ENCODE measurements at regions not wholly inside any gene's neighbourhood (a gene's known extent, or its start where the extent isn't known, plus 50 kb on each side); places are given as distances from the start of the nearest gene placed in this dataset.
"Not testable (repeated sequence)": the region's sequence is repeated elsewhere in the genome, so short reads cannot be mapped to it uniquely, and the experiment has no call there.

DNA sequence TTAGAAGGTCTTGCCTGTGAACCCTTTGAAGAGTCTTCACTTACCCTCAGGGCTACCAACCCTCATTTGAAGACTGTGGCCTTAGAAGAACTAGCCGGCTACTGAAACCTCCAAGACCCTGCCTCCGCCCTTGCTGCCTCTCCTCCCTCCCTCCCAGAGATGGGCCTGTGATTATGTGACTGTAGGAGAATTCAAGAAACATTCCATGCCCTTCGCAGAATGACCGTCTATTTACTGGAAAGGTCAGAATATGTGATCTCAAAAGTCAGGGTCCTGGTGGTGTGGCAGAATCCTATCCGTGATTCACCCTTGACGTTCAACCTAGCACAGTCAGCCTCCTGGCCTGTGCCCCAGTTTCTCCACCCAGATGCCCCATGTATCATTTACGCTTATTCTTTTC, 109.6 kb downstream of the CTNND1 start:
- DNase-seq, result no peak

DNA sequence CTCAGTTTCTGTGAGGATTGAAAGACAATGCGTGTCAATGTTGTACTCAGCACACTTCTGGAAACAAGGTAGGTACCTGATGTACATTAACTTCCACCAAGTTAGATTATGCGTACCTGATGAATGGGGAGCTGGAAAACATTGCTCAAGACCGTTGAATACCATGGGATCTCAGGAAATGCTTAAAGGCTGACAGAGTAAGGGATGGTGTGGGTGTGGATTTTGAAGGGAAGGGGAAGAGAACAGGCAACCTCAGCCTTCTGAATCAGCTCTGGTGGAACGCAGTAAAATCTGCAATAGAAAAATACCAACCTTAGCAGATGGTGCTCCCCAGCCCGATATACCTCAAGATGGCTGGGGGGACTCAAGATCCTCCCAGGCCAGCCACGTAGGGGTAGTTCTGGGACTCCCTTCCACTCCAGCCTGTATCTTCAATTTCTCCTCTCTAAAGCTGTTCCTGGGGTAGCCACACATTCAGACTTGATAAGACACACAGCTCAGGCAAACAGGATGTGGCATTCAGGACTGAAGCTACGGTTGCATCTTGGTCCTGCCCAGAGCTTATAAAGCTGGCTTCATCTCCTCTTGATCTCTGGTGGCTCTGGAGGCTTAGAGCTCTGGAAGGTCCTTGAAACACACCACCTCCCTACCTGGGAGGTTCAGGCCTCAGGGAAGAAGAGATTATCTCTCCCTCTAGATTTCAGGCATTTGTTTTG, 111.8 kb downstream of the CTNND1 start:
- no peak for DNase-seq

DNA sequence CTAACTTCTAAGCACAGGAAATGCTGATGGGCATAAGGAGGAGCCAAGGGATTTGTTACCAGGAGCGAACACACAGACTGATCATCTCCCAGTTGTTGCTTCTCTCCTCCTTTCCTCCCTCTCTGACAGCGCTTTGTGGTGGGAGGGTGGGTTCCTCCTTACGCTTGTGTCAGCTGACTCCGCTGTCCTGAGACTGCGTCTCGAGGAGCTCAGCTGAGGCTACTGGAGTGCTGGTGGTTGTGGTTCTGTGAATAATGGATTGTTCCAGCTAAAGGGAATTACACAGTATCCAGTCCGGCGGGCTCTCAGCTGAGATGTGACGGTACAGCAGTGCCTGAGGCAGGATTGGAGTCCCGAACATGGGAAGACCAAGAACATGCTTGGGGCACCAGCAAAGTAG, 113.4 kb downstream of the CTNND1 start:
- DNase-seq, result no peak

DNA sequence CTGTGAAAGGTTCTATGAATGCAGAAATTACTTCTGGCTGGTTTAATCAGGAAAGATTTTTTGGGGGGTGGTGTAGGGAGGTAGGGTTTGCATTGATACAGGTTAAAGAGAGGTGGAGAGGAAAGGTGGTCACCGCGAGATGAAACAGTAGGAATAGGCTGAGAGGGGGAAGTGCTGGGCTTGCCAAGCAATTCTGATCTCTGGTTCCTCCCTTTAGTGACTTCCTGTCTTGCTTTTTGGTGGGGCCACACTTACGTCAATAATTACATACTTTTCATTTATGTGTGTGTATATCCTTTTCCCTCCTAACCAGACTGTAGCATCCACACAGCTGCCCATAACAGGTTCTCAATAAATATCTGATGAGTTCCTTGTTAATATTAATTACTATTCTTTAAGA, 120.0 kb downstream of the CTNND1 start:
- DNase-seq, result no peak

- DNase-seq, result no peak
These were observed 122.0 kb downstream of the CTNND1 start for GRCh38 chr11:57883630-57884029.

- DNase-seq, result peak; percentile 51
These were observed 123.9 kb downstream of the CTNND1 start for GRCh38 chr11:57885298-57886050.

DNA sequence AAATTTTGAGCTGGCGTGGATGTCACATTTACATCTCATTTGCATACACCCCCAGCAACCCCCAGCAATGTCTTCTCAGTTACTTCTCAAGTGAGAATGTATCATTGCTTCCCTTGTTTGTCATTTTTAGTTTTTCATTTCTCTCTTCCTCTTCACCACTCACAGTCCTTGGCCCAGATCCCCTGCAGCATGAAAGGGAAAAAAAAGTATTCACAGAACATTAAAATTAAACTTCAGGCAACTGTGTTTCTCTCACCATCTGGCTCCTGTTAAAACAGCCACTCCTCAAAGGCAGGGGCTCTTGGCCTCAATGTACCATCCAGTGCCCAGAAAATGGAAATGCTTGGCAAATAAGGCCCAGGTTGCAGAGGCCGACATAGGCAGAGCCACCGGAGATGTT, 126.8 kb downstream of the CTNND1 start:
- no peak for DNase-seq

DNA sequence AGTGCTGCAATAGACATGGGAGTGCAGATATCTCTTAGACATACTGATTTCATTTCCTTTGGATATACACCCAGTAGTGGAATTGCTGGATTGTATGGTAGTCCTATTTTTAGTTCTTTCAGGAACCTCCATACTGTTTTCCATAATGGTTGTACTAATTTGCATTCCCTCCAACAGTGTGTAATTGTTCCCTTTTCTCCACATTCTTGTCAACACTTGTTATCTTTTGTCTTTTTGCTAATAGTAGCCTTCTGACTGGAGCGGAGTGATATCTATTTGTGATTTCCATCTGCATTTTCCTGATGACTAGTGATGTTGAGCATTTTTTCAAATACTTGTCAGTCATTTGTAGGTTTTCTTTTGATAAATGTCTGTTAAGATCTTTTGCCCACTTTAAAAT, 128.9 kb downstream of the CTNND1 start:
- no peak for DNase-seq

GRCh38 chr11:57893200-57893599, 130.5 kb upstream of the OR9Q1 start:
- DNase-seq, result not testable (repeated sequence)

- DNase-seq, result no peak
These were observed 127.1 kb upstream of the OR9Q1 start for GRCh38 chr11:57896361-57897145.

- no peak for DNase-seq
These were observed 124.3 kb upstream of the OR9Q1 start for GRCh38 chr11:57899378-57899777.

GRCh38 chr11:57900320-57900719, 123.4 kb upstream of the OR9Q1 start:
- no peak for DNase-seq

DNA sequence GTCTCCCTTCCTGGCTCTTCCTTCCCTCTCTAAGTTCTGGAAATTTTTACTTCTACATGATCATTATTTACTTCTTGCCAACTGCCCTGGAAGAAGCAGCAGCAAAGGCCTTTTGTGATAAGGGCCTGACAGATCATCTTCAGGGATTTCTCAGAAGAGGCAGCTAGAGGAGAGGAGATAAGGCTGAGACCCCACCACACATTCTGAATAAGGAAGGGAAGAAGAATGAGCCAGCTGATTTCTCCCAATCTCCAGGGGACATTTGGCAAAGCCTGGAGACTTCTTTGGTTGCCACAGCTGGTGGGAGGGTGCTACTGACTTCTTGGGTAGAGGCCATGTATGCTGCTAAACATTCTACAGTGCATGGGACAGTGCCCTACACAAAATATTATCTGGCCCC, 122.4 kb upstream of the OR9Q1 start:
- no peak for DNase-seq

DNA sequence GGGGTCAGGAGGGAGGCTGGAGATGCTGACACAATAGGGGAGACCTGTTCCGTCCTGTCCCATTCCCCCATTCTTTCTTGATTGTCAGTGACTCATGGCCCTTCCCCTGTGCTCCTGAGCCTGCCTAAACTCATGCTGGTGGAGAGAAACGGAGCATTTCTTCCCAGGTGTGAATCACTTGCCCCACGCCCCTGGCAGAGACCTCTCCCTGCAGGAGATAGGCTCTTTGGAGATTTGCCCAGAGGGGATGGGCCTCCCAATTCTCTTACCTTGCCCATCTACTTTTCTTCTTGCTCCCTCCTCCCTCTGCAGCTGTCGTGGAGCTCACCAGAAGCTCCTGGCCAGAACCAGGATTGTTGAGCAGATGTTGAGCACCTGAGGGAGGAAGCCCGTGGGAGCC, 121.9 kb upstream of the OR9Q1 start:
- DNase-seq, result no peak

- no peak for DNase-seq
These were observed 120.7 kb upstream of the OR9Q1 start for GRCh38 chr11:57903011-57903410.

DNA sequence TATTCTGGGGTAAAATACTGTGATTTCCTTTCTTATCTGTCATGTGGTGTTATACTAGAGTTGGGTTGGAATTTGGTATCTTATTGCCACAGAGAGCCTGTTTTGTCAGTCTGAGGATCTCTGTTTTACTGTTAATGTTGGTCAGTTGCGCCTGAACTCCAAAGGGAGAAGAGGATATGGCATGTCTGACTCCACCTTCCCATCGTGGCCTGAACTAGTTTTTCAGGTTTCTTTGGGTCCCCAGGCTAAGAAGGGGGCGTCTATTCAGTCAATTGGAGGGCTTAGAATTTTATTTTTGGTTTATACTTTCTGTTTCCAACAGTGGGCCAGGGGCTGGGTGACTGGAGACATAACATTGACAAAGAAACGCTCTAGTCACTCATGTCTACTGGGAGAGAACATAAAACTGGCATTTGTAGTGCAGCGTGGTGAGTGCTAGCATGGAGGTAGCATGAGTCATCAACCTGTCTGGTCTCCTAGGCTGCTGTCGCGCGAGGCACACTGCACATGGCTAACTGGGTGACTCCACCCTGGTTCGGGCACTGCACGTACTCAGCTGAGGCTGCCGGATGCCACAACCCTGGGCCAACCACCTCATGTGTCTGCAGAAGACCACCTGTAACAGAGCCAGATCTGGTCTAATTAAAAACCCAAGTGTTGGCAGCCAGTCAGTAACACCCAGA, 120.1 kb upstream of the OR9Q1 start:
- DNase-seq, result peak; percentile 1

DNA sequence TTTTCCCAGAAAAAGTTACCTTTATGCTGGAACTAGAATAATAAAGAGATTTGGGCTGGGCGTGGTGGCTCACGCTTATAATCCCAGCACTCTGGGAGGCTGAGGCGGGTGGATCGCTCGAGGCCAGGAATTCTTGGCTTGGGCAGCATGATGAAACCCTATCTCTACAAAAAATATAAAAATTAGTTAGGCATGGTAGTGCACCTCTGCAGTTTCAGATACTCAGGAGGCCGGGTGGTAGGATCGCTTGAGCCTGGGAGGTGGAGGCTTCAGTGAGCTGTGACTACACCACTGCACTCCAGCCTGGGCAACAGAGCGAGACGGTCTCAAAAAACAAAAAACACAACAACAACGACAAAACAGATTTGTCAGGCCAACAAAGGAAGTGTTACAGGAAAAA, 119.3 kb upstream of the OR9Q1 start:
- no peak for DNase-seq

- DNase-seq, result no peak
These were observed 118.2 kb upstream of the OR9Q1 start for GRCh38 chr11:57905439-57905838.

GRCh38 chr11:57908399-57908798, 115.3 kb upstream of the OR9Q1 start:
- not testable (repeated sequence) for DNase-seq

DNA sequence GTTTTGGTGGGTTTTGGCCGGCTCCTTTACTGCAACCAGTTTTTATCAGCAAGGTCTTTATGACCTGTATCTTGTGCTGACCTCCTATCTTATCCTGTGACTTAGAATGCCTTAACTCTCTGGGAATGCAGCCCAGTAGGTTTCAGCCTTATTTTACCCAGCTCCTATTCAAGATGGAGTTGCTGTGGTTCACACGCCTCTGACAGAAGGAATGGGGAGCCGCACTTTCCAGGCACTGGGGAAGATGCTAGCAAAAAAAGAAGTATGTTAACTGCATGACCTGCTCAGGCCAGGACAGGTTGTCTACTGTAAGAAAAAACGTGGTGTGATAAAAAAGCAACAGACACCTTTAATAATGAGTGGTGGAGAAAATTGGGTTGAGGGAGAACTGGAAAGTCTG, 112.2 kb upstream of the OR9Q1 start:
- not testable (repeated sequence) for DNase-seq

- no peak for DNase-seq
These were observed 109.7 kb upstream of the OR9Q1 start for GRCh38 chr11:57913715-57914704.

DNA sequence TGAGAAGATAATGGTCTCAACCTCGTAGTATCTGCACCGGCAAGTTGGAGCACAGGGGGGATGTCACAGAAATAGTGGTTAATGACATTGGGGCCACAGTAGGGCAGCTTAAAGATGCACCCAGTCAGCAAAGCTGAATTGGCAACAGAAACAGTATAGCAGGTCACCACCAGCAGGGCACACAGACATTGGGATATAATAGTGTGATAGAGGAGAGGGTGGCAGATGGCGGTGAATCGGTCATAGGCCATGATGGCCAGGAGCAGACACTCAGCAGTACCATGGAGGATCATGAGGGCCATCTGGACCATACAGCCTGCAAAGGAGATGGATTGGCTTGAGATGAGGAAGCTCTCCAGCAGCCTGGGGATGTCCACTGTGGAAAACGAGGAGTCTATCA, 106.0 kb upstream of the OR9Q1 start:
- no peak for DNase-seq

All from dermis blood vessel endothelial cell (primary cell).